GM10266 (cell line): ENCODE measurements at regions not wholly inside any gene's neighbourhood (a gene's known extent, or its start where the extent isn't known, plus 50 kb on each side); places are given as distances from the start of the nearest gene placed in this dataset.

Experiments
- DNase-seq: peaks from one replicate; pipeline ENCODE4 v3.0.0; 2012; ENCODE audit errors: extremely low spot score
- CTCF ChIP-seq: IDR thresholded peaks from 2 replicates; pipeline ENCODE4 v1.5.1; 2012; ENCODE audit warnings: mild to moderate bottlenecking, low read depth; ENCODE audit not compliant: control insufficient read depth, insufficient read depth; ENCODE audit errors: missing control alignments

- no peak for TF ChIP-seq CTCF
- no peak for DNase-seq
These were observed 394.5 kb upstream of the KIRREL3 start for GRCh38 chr11:127395034-127395433.

DNA sequence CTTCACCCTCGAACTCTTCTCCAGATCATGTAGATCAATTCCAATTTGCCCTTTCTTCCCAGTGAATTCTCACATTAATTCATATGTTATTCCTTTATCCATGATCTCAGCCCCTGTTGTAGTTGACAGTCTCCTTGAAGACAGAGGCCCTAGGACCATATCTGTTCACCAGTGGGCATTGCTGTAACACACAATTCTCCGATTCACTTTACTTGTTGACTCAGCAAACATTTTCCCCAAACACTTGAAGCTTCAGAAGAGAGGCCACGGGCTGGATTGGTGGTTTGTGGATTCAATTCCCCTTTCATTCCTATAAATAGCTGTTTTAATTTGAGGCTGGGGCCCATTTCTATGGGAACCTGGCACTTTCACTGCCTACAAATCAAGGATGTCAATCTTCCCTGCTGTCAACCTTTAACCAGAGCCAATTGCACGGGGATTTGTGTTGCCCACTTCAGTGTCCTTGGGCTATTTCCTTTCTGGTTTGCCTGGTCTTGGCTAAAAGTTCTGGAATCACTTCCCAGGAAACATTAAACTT lies 393.0 kb upstream of the KIRREL3 start:
- TF ChIP-seq CTCF: no peak
- DNase-seq: no peak

DNA sequence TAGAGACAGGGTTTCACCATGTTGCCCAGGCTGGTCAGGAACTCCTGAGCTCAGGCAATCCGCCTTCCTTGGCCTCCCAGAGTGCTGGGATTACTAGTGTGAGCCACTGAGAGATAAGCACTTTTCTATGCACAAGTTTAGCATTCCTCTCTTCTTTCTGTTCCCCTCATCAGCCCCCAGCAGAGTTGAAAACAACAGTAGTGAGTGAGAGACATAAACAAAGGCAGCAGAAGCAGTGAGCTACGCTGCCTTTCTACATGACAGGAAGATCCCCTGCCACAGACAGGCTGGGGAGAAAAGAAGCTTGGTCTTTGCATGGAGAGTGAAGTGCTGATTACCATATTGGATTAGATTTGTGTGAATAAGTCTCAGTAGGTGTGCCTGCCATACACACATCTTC lies 392.0 kb upstream of the KIRREL3 start:
- no peak for DNase-seq
- TF ChIP-seq CTCF: no peak

- no peak for DNase-seq
- TF ChIP-seq CTCF: no peak
These were observed 389.9 kb upstream of the KIRREL3 start for GRCh38 chr11:127390465-127390864.

GRCh38 chr11:127385071-127385470 lies 384.5 kb upstream of the KIRREL3 start:
- no peak for DNase-seq
- TF ChIP-seq CTCF: no peak

DNA sequence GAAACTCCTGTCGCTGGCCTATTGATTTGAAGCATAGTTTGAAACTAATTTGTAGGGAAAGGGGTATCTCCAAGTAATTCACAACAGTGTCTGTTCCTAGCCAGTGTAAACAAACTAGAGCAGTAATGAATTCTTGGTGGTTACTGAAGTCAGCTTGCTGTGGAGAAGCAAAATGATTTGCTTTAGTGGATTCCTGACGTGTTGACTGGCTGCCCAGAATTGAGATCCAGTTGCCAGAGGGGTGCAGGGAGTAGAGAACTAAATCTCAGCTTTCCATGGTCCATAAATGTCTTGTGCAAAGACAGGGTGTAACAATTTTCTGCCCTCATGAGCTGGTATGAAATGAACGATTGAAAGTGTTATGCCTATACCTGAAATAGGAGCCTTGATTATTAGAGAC lies 382.5 kb upstream of the KIRREL3 start:
- DNase-seq: no peak
- TF ChIP-seq CTCF: no peak

- no peak for TF ChIP-seq CTCF
- no peak for DNase-seq
These were observed 380.7 kb upstream of the KIRREL3 start for GRCh38 chr11:127381247-127381646.
